Thoracic aorta (tissue), 2 donors: ENCODE measurements at regions not wholly inside any gene's neighbourhood (a gene's known extent, or its start where the extent isn't known, plus 50 kb on each side); places are given as distances from the start of the nearest gene placed in this dataset.

ENCODE experiments used
- ATAC-seq: fragments of 150-250 bp; one replicate; pipeline ENCODE4 v1.8.0; 2017; ENCODE audit warnings: low read depth; ENCODE audit not compliant: insufficient number of reproducible peaks, low FRiP score
- DNase-seq: peaks from one replicate; pipeline ENCODE4 v3.0.0-alpha.2; 2020; ENCODE audit warnings: low spot score
- H3K27ac ChIP-seq, 2 donors: fragments of 200-600 bp; sonication (generic); 1 replicate in 1 of 2; 2 replicates in 1 of 2; pipeline ENCODE4 v1.5.1; 2016; ENCODE audit warnings: mild to moderate bottlenecking in 2 of 2, moderate library complexity in 2 of 2
- H3K27me3 ChIP-seq: fragments of 200-600 bp; sonication (generic); replicated peaks from 2 replicates; pipeline ENCODE4 v1.6.0; 2016; ENCODE audit warnings: mild to moderate bottlenecking; ENCODE audit not compliant: insufficient read depth
- H3K36me3 ChIP-seq: fragments of 200-600 bp; sonication (generic); one replicate; pipeline ENCODE4 v1.5.1; 2016
- H3K4me1 ChIP-seq, 2 donors: fragments of 200-600 bp; sonication (generic); 1 replicate in 1 of 2; 2 replicates in 1 of 2; pipeline versions ENCODE4 v1.5.1 to v1.6.0; 2016; ENCODE audit warnings: low read depth in 2 of 2, mild to moderate bottlenecking in 1 of 2; ENCODE audit not compliant: control insufficient read depth in 1 of 2
- H3K4me3 ChIP-seq: fragments of 200-600 bp; sonication (generic); 2 replicates; pipeline ENCODE4 v1.5.1; 2016; ENCODE audit warnings: mild to moderate bottlenecking
- H3K9me3 ChIP-seq: fragments of 200-600 bp; sonication (generic); 2 replicates; pipeline ENCODE4 v1.5.1; 2016
- CTCF ChIP-seq: fragments of 200-600 bp; sonication (generic); IDR thresholded peaks from one replicate; pipeline ENCODE4 v1.5.1; 2019; ENCODE audit warnings: antibody characterized with exemption

GRCh38 chr2:235384624-235385023, 109.2 kb upstream of the AGAP1 start:
- no peaks in the 10 kb centered on the region for H3K36me3 ChIP-seq
- no peak for ATAC-seq
- no peak overlapping the region for H3K27ac ChIP-seq

GRCh38 chr2:235389626-235390025, 104.2 kb upstream of the AGAP1 start:
- Histone ChIP-seq H3K27ac (no peak overlapping the region), H3K9me3 (no peaks in the 10 kb centered on the region), H3K27me3 (no peaks in the 10 kb centered on the region), H3K4me1 (no peaks in the 10 kb centered on the region), H3K4me3 (no peak overlapping the region), H3K36me3 (no peaks in the 10 kb centered on the region)
- ATAC-seq (no peak), DNase-seq (no peak)
- no peak for TF ChIP-seq CTCF

More at GRCh38 chr2:235384624-235385023, 109.2 kb upstream of the AGAP1 start:
- TF ChIP-seq CTCF = no peak
- Histone ChIP-seq H3K4me1 (no peaks in the 10 kb centered on the region), H3K4me3 (no peak overlapping the region), H3K27me3 (no peaks in the 10 kb centered on the region), H3K9me3 (no peaks in the 10 kb centered on the region)
- DNase-seq = no peak

- no peak for DNase-seq
- no peak for TF ChIP-seq CTCF
- H3K27ac ChIP-seq = no peak overlapping the region
- H3K36me3 ChIP-seq = no peaks in the 10 kb centered on the region
- H3K9me3 ChIP-seq = no peaks in the 10 kb centered on the region
- ATAC-seq = no peak
- H3K4me1 ChIP-seq = no peaks in the 10 kb centered on the region
- no peaks in the 10 kb centered on the region for H3K27me3 ChIP-seq
- no peak overlapping the region for H3K4me3 ChIP-seq
Observed at GRCh38 chr2:235390108-235390815, 103.6 kb upstream of the AGAP1 start.

- no peak for ATAC-seq
- Histone ChIP-seq H3K9me3 (no peaks in the 10 kb centered on the region), H3K4me1 (no peaks in the 10 kb centered on the region), H3K27me3 (no peaks in the 10 kb centered on the region), H3K36me3 (no peaks in the 10 kb centered on the region), H3K27ac (no peak overlapping the region), H3K4me3 (no peak overlapping the region)
- no peak for TF ChIP-seq CTCF
- DNase-seq = no peak
Observed at GRCh38 chr2:235390816-235391194, 103.0 kb upstream of the AGAP1 start.

- Histone ChIP-seq H3K4me1 (no peaks in the 10 kb centered on the region), H3K36me3 (no peaks in the 10 kb centered on the region), H3K27ac (no peak overlapping the region), H3K9me3 (no peaks in the 10 kb centered on the region), H3K4me3 (no peak overlapping the region), H3K27me3 (no peaks in the 10 kb centered on the region)
- DNase-seq (no peak), ATAC-seq (no peak)
- no peak for TF ChIP-seq CTCF
Observed at GRCh38 chr2:235391921-235392615, 101.8 kb upstream of the AGAP1 start.
